ENCODE measurements at regions not wholly inside any gene's neighbourhood (a gene's known extent, or its start where the extent isn't known, plus 50 kb on each side); places are given as distances from the start of the nearest gene placed in this dataset.

GRCh38 chr3:117705011-117705410, 995.4 kb downstream of the TUSC7 start:
- no peaks in the 10 kb centered on the region for H3K27me3 ChIP-seq (ENCODE audit: insufficient read depth, low read depth)
- no peak overlapping the region for H3K4me3 ChIP-seq (IDR thresholded peaks at IDR 0.05; ENCODE audit: insufficient read depth, low read depth, low read length)
- no peak for TF ChIP-seq CTCF (conservative IDR thresholded peaks at IDR 0.05; ENCODE audit: low read depth, low read length)
- no peaks in the 10 kb centered on the region for H3K4me1 ChIP-seq (ENCODE audit: low read depth, poor library complexity, severe bottlenecking)
- no peak overlapping the region for H3K27ac ChIP-seq
- H3K4me2 ChIP-seq: no peak overlapping the region
- no peak overlapping the region for H2AFZ ChIP-seq (ENCODE audit: low read depth)
- H3K36me3 ChIP-seq (ENCODE audit: insufficient read depth): no peaks in the 10 kb centered on the region
- no peaks in the 10 kb centered on the region for H4K20me1 ChIP-seq (ENCODE audit: insufficient read depth)
- H3K9ac ChIP-seq: no peak overlapping the region
- no peaks in the 10 kb centered on the region for H3K79me2 ChIP-seq (ENCODE audit: insufficient read depth, low read depth)

GRCh38 chr3:117706037-117706436, 996.5 kb downstream of the TUSC7 start:
- H3K9ac ChIP-seq: no peak overlapping the region
- H3K4me1 ChIP-seq (ENCODE audit: low read depth, poor library complexity, severe bottlenecking): no peaks in the 10 kb centered on the region
- H2AFZ ChIP-seq (ENCODE audit: low read depth): no peak overlapping the region
- H4K20me1 ChIP-seq (ENCODE audit: insufficient read depth): no peaks in the 10 kb centered on the region
- no peaks in the 10 kb centered on the region for H3K79me2 ChIP-seq (ENCODE audit: insufficient read depth, low read depth)
- no peak overlapping the region for H3K4me2 ChIP-seq
- H3K27me3 ChIP-seq (ENCODE audit: insufficient read depth, low read depth): no peaks in the 10 kb centered on the region
- TF ChIP-seq CTCF (conservative IDR thresholded peaks at IDR 0.05; ENCODE audit: low read depth, low read length): no peak
- no peak overlapping the region for H3K27ac ChIP-seq
- H3K4me3 ChIP-seq (IDR thresholded peaks at IDR 0.05; ENCODE audit: insufficient read depth, low read depth, low read length): no peak overlapping the region
- H3K36me3 ChIP-seq (ENCODE audit: insufficient read depth): no peaks in the 10 kb centered on the region

- no peak for TF ChIP-seq CTCF (conservative IDR thresholded peaks at IDR 0.05; ENCODE audit: low read depth, low read length)
- no peaks in the 10 kb centered on the region for H3K4me1 ChIP-seq (ENCODE audit: low read depth, poor library complexity, severe bottlenecking)
- no peaks in the 10 kb centered on the region for H4K20me1 ChIP-seq (ENCODE audit: insufficient read depth)
- H3K4me3 ChIP-seq (IDR thresholded peaks at IDR 0.05; ENCODE audit: insufficient read depth, low read depth, low read length): no peak overlapping the region
- no peaks in the 10 kb centered on the region for H3K27me3 ChIP-seq (ENCODE audit: insufficient read depth, low read depth)
- no peak overlapping the region for H3K4me2 ChIP-seq
- no peak overlapping the region for H3K9ac ChIP-seq
- H3K36me3 ChIP-seq (ENCODE audit: insufficient read depth): no peaks in the 10 kb centered on the region
- H2AFZ ChIP-seq (ENCODE audit: low read depth): no peak overlapping the region
- H3K27ac ChIP-seq: no peak overlapping the region
- H3K79me2 ChIP-seq (ENCODE audit: insufficient read depth, low read depth): no peaks in the 10 kb centered on the region
Measured at GRCh38 chr3:117706756-117707155, 997.2 kb downstream of the TUSC7 start.

- Histone ChIP-seq H3K4me2 (no peak overlapping the region), H3K9ac (no peak overlapping the region), H3K27me3 (ENCODE audit: insufficient read depth, low read depth) (no peaks in the 10 kb centered on the region), H3K36me3 (ENCODE audit: insufficient read depth) (no peaks in the 10 kb centered on the region), H3K4me1 (ENCODE audit: low read depth, poor library complexity, severe bottlenecking) (no peaks in the 10 kb centered on the region), H4K20me1 (ENCODE audit: insufficient read depth) (no peaks in the 10 kb centered on the region), H3K79me2 (ENCODE audit: insufficient read depth, low read depth) (no peaks in the 10 kb centered on the region), H3K27ac (no peak overlapping the region), H3K4me3 (IDR thresholded peaks at IDR 0.05; ENCODE audit: insufficient read depth, low read depth, low read length) (no peak overlapping the region), H2AFZ (ENCODE audit: low read depth) (no peak overlapping the region)
- no peak for TF ChIP-seq CTCF (conservative IDR thresholded peaks at IDR 0.05; ENCODE audit: low read depth, low read length)
Measured at GRCh38 chr3:117708601-117709000, 999.0 kb downstream of the TUSC7 start.

- Histone ChIP-seq H3K9ac (no peak overlapping the region), H3K36me3 (ENCODE audit: insufficient read depth) (no peaks in the 10 kb centered on the region), H3K4me2 (no peak overlapping the region), H3K27me3 (ENCODE audit: insufficient read depth, low read depth) (no peaks in the 10 kb centered on the region), H3K27ac (no peak overlapping the region), H2AFZ (ENCODE audit: low read depth) (no peak overlapping the region), H3K79me2 (ENCODE audit: insufficient read depth, low read depth) (no peaks in the 10 kb centered on the region), H3K4me3 (IDR thresholded peaks at IDR 0.05; ENCODE audit: insufficient read depth, low read depth, low read length) (no peak overlapping the region), H4K20me1 (ENCODE audit: insufficient read depth) (no peaks in the 10 kb centered on the region), H3K4me1 (ENCODE audit: low read depth, poor library complexity, severe bottlenecking) (no peaks in the 10 kb centered on the region)
- TF ChIP-seq CTCF (conservative IDR thresholded peaks at IDR 0.05; ENCODE audit: low read depth, low read length): no peak
Measured at GRCh38 chr3:117709108-117709507, 999.5 kb downstream of the TUSC7 start.

All from KMS-11 (cell line).